Fibroblast of peridontal ligament (primary cell): ENCODE measurements at regions not wholly inside any gene's neighbourhood (a gene's known extent, or its start where the extent isn't known, plus 50 kb on each side); places are given as distances from the start of the nearest gene placed in this dataset.
"Not testable (repeated sequence)": the region's sequence is repeated elsewhere in the genome, so short reads cannot be mapped to it uniquely, and the experiment has no call there.

Experiments used
- DNase-seq: peaks from one replicate; pipeline ENCODE4 v3.0.0-alpha.2; 2010; ENCODE audit errors: extremely low read depth

- no peak for DNase-seq
Observed at GRCh38 chr15:30030345-30030744, 52.4 kb upstream of the GOLGA8J start.

- DNase-seq: peak; percentile 22
Observed at GRCh38 chr15:30023798-30024295, 58.9 kb upstream of the GOLGA8J start.

- no peak for DNase-seq
Observed at GRCh38 chr15:30010746-30011145, 72.0 kb upstream of the GOLGA8J start.

GRCh38 chr15:30008156-30008555 lies 74.6 kb upstream of the GOLGA8J start:
- no peak for DNase-seq

GRCh38 chr15:30001602-30002001 lies 81.2 kb upstream of the GOLGA8J start:
- no peak for DNase-seq

GRCh38 chr15:29998033-29998432 lies 84.7 kb upstream of the GOLGA8J start:
- no peak for DNase-seq

- DNase-seq: no peak
Observed at GRCh38 chr15:29997499-29997898, 85.3 kb upstream of the GOLGA8J start.

- DNase-seq: no peak
Observed at GRCh38 chr15:29994284-29994683, 88.5 kb upstream of the GOLGA8J start.

- DNase-seq: no peak
Observed at GRCh38 chr15:29990954-29991353, 91.8 kb upstream of the GOLGA8J start.

- DNase-seq: no peak
Observed at GRCh38 chr15:29990035-29990434, 92.7 kb upstream of the GOLGA8J start.

- DNase-seq: no peak
Observed at GRCh38 chr15:29988701-29989100, 94.1 kb upstream of the GOLGA8J start.

GRCh38 chr15:29986946-29987345 lies 95.8 kb upstream of the GOLGA8J start:
- no peak for DNase-seq

GRCh38 chr15:29978411-29979382 lies 104.1 kb upstream of the GOLGA8J start:
- DNase-seq: peak; percentile 52

GRCh38 chr15:29974056-29974455 lies 108.7 kb upstream of the GOLGA8J start:
- DNase-seq: not testable (repeated sequence)

- no peak for DNase-seq
Observed at GRCh38 chr15:29972051-29972450, 110.7 kb upstream of the GOLGA8J start.

- no peak for DNase-seq
Observed at GRCh38 chr15:29970402-29970695, 112.4 kb upstream of the GOLGA8J start.

- DNase-seq: no peak
Observed at GRCh38 chr15:29969562-29970401, 113.0 kb upstream of the GOLGA8J start.

- no peak for DNase-seq
Observed at GRCh38 chr15:29968895-29969561, 113.7 kb upstream of the GOLGA8J start.

- no peak for DNase-seq
Observed at GRCh38 chr15:29968099-29968894, 114.5 kb upstream of the GOLGA8J start.

GRCh38 chr15:29962407-29962806 lies 120.3 kb upstream of the GOLGA8J start:
- DNase-seq: no peak
